Posterior vena cava (tissue), 2 donors: ENCODE measurements at regions not wholly inside any gene's neighbourhood (a gene's known extent, or its start where the extent isn't known, plus 50 kb on each side); places are given as distances from the start of the nearest gene placed in this dataset.
"Not testable (repeated sequence)": the region's sequence is repeated elsewhere in the genome, so short reads cannot be mapped to it uniquely, and the experiment has no call there.

Source experiments
- DNase-seq: peaks from one replicate; pipeline ENCODE4 v3.0.0-alpha.2; 2020; ENCODE audit warnings: low spot score
- intact Hi-C, 2 donors: fragments of 100-400 bp; cut with DNase I; formaldehyde crosslinking; loops; one replicate each; pipeline versions ENCODE4 v1.14.1 to v1.14.2; 2022 to 2023
- donor health status: DM: yes; HTN: yes; CAD: no.
- donor health status: DM: yes; HTN: yes; CAD: no.

DNA sequence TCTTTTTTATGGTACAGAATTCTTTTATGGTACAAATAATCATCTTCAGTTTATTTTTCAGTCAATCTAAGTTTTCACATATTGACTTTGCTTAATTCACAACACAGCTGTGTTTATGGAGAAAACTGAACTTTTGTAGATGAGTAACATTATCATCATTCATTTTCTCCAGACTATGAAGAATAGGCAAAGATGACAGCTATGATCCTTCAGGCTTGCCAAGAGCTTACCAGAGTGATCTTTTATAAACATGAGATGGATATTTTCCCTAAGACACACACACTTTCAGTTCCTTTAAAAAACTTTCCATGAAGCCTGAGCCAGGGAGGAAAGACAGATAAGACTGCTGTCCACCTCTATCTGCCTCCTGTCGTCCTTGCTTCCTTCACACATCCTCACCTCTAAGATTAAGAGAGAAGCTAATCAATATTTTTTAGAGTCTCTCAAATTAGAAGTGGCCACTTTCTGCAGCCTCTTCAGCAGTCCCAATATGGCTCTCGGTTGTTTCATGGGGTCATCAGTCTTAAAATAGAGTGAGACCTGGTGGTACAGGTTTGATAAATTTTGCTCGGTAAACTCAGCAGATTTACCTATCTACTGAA is 108.1 kb upstream of the SLC27A6 start:
- DNase-seq: no peak
- intact Hi-C loops: no loop called here

DNA sequence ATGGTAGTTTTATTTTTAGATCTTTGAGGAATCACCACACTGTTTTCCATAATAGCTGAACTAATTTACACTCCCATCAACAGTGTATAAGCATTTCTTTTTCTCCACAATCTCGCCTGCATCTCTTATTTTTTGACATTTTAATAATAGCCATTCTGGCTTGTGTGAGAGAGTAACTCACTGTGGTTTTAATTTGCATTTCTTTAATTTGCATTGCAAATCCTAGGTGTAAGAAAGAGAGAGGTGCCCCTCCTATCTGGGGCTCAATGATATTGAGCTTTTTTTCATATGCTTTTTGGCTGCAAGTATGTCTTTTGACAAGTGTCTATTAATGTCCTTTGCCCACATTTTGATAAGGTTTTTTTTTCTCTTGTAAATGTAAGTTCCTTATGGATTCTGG is 106.3 kb upstream of the SLC27A6 start:
- DNase-seq: no peak
- intact Hi-C loops: no loop called here

DNA sequence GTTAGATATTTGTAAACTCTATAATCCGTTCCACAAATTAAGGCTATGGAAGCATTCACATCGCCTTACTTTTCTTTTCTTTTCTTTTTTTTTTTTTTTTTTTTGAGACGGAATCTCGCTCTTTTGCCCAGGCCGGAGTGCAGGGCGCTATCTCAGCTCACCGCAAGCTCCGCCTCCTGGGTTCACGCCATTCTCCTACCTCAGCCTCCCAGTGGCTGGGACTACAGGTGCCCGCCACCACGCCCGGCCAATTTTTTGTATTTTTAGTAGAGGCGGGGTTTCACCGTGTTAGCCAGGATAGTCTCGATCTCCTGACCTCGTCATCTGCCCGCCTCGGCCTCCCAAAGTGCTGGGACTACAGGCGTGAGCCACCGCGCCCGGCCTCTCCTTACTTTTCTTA is 104.1 kb upstream of the SLC27A6 start:
- intact Hi-C loops, DNase-seq: not testable (repeated sequence)

DNA sequence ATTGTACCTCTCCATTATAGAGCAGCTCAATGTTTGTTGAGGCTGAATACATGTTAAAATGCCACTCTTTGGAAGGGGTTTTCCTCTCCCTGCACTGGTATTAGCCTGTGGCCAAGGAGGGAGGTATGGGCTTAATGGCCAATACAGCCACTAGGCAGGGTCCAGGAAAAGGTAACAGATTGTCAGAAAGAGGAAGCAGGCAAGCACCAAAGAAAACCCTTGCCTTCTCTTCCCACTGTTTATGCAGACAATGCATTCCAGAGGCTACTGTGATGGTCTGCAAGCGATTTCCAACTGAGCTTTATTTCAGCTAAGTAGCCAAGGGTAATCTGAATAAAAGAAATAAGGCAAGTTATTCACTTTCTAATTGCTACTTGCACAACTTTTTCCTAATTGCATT is 95.3 kb upstream of the SLC27A6 start:
- intact Hi-C loops: no loop called here

DNA sequence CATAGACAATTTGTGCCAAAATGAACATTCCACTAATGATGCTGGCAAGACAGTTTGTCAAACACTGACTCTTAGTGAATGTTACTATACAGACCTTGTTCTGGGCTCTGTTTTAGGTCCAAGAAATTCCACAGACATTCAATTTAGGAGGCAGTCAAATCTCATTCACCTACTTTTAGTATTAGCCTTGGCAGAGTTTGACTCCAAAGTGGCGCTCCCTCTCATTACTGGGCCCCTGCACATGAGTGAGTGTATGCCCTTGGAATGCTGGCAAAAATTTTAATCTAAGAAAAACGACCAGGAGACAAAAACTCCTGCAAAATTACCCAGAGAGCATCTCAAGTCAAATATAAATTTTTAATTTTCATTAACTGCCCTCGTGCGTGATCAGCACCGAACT is 94.9 kb upstream of the SLC27A6 start:
- intact Hi-C loops: no loop called here
- no peak for DNase-seq

More for the DNA sequence above, 95.3 kb upstream of the SLC27A6 start:
- DNase-seq: no peak

DNA sequence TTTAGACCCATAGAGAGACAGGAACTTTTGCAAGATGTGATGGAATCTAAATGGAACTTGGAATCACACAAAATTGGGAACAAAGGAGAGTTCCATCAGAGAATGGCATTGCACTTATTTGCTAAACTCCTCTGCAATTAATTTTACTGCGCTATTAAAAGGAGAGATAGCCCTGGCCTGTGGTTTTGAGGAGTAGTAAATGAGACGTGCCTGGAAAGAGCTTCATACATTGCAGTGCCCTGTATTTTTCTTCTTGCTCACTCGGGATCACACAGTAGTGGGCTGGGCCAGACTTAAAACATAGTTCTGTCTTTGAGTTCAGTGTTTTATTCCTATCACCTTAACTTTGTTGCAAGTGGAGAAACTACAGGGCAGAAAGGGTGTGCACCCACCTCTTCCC is 94.4 kb upstream of the SLC27A6 start:
- intact Hi-C loops: no loop called here
- no peak for DNase-seq

DNA sequence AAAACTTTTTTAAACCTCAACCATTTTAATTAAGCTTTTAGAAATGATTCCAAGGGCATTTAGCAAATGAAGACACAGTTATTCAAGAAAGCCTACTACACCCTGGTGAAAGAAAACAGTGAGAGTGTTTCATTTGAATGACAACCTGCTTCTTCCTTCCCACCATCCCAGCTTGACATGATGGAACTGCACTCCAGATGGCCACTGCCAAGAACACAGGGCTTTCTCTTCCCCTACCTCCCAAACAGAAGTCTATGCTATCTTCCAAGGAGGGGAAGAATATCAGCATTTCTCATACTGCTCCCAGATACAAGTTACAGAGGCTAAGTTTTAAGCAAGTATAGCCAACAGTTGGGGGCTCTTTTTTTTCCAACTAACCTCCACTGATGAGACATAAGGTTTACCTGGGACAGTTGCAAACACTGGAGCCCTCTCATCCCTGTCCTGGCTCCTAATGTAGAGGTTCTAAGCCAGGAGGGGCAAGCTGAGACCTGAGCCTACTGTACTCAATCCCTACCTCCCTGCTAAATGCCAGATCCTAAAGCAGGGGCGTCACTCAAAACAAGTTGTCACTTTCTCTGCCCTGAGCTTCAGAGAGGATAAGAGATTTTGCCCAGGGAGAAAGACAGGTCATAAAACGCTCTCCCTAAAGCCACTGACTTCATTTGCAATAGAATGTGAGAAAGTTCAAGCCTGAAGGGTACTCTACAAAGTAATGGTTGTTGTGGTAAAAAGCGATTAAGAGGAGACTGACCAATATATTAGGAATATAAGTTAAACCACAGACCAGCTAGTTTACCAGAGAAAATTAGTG is 88.5 kb upstream of the SLC27A6 start:
- DNase-seq: no peak
- intact Hi-C loops: no loop called here

DNA sequence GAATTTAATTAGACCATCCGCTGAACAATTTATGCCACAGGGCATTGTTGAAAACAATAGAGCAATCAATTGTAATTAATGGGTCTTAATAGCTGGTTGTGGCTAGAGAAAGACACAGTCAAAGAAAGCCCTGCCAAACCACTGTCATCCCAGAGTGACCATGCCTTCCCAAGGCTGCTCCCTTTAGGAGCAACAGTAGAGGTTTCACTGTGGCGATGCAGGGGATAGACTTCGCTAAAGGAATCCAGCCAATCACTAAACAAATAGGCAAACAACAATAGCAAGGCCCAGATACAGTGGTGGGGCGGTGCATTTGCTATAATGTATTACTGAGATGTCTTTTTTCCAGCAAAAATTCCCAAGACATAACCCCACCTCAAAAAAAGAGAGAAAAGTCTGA is 87.8 kb upstream of the SLC27A6 start:
- no peak for DNase-seq
- intact Hi-C loops: no loop called here

DNA sequence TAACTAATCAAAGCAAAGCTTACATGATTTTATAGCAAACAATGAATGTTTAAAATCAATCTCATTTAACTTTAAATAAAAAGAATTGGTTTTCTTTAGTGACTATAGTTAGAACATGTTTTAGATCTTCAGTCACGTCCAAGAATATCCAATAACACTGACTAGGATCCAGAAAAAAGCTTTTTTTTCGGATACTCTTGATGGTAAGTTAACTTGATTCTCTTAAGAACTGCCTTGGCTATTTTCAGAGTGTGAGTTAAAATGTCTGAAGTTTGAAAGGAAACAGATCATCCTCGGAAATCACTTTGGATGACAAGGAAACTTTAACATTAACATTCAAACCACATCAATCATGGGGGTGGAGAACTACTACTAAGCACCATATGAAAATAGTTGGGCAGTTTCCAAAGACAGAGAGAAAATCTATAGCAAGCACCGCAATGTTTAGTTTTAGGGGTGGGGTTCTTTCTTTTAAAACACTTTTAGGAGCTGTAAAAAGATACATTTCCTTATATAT is 83.7 kb upstream of the SLC27A6 start:
- no peak for DNase-seq
- intact Hi-C loops: no loop called here

DNA sequence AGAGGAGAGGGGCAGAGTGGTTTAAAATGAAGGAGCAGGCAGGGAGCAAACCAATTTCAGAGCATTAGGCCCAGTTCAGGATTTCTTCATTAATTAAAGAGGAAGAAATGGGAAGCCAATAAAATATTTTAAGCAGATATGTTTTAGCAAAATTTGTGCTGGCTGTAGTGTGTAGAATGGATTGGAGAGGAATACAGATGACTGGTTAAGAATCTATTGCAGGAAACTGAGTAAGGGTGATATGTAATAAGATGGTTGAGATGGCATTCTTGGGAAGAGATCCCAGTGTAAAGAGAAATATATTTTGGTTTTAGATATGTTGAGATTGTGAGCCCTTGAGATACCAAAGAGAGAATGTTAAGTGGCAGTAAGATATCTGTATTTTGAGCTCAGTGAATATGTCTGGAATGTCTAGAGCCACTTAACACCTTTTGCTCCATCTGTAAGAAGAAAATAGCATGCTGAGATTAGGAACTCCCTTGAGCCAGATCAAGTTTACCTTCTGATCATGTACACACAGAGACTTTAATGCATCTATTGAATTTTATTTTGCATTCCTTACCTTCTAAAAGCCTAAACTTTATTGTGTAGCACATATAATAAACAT is 79.5 kb upstream of the SLC27A6 start:
- intact Hi-C loops: no loop called here
- DNase-seq: no peak

DNA sequence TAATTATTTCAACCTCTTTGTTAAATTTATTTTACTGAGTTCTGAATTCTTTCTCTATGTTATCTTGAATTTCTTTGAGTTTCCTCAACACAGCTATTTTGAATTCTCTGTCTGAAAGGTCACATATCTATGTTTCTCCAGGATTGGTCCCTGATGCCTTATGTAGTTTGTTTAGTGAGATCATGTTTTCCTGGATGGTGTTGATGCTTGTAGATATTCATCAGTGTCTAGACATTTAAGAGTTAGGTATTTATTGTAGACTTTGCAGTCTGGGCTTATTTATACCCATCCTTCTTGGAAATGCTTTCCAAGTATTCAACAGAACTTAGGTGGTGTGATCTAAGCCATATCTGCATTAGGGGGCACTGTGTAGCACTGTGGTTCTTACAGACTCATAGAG is 70.2 kb upstream of the SLC27A6 start:
- intact Hi-C loops: no loop called here
- DNase-seq: no peak

DNA sequence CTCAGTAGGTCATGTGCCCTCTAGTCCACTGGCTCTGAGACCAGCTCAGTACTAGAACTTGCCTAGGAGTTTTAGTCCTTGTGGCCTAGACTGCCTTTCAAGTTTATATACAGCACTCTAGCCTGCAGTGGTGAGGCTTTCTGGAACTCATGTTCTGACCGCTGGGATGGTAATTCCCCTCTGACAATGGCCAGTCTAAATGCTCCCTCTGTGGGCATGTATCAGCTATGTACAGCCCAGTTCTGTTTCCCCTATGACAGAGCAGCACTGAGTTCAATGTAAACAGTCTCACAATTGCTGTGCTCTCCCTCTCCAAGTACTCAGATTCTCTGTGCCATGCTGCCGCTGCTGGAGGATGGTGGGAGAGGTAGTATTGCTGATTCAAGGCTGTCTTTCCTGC is 68.6 kb upstream of the SLC27A6 start:
- intact Hi-C loops: no loop called here
- DNase-seq: no peak

DNA sequence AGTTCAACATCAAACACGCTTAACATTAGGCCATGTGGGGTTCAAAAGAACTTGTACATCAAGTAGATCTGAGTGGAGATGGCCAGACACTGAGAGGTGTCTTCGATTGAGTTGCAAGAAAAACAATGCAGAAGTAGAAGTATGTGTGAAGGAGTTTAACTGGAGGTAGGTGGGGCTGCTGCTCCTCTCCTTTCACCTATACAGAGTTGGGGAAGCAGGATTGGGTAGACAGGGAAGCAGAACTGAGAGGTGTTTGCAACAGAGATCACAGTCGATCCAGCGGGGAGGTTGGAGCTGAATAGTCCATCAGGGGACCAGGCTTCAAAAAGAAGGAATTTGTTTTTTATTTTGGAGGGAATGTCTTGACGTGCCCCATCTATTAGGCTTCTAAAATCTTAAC is 61.7 kb upstream of the SLC27A6 start:
- intact Hi-C loops: no loop called here
- DNase-seq: no peak

DNA sequence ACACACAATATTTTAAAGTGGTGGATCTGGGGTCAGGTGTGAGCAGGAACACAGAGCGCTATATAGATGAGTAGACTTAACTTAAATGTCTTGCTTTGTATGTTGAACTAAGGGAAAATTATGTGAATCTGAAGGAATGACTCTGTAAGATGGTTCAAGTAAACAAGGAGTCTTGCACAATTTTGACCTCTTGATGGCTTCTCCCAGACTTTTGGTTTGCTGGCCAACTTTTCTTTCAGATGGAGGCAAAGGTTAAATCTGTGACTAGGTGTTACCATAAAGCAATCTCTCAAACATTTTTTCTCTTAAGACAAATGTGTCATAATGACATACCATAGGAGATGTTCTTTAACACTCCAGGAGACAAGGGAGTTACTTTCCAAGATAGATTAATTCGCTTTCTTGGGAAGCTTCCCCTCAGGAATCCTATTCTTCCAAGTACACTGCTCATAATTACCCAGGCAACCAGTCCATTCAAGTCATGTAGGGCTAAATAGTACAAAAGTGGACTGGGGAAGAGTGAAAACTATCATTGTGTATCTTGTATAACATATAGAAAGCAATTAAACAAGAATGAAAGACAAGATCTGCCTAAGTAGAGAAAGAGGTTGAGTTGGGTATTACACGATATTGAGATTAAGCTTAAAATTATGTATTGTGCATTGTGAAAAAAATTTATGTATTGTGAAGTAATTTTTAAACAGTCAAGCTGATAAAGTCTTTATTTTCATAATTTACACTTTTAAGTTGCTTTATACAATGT is 60.3 kb upstream of the SLC27A6 start:
- no peak for DNase-seq
- intact Hi-C loops: loop anchor here in 1 of 2 donors (5.0 kb wide), 1 partner anchor 862 kb away; no protein-coding TSS in a partner anchor

DNA sequence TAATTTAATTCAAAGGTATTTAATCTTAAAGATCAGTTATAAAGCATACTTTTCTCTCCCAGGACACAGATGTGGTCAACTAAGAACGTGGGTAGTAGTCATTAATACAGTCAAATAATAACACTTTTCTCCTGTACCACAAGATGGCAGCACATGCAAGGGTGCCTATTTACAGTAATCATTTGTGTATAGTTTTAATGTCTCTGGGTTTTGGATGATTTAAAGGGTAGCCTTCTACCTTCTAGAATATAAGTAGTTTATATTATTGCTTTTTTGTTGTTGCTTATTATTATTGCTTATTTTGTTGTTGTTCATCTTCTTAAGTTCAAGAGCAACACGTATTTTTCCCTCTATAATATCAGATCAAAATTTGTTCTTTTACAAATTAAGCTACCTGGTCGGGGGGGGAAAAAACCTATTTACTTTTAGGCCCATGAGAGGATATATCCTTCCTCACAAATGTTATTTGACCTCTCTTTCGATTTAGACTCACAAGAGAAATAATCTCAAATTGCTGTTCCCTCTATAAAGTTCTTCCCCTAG is 59.6 kb upstream of the SLC27A6 start:
- DNase-seq: no peak
- intact Hi-C loops: loop anchor here in 1 of 2 donors (5.0 kb wide), 1 partner anchor 862 kb away; no protein-coding TSS in a partner anchor

DNA sequence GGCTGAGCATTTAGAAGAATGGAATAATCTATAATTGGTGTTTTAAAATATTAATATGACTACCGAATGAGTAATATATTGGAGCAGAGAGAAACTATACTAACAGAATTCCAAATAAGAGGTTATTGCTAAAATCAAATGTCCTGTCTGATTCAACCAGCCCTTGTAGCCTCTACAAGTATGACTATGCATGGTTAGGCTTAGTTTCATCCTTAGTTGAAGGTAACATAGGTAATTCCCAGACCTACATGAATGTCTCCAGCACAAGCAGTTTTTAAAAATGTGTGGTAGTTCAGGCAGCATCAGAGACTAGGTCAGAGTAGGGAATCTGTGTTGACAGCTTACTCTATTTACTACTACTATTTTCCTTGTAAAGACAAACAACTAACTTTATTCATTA is 51.7 kb upstream of the SLC27A6 start:
- DNase-seq: no peak
- intact Hi-C loops: no loop called here
